ENCODE measurements at regions not wholly inside any gene's neighbourhood (a gene's known extent, or its start where the extent isn't known, plus 50 kb on each side); places are given as distances from the start of the nearest gene placed in this dataset.

- Histone ChIP-seq H3K9me2 (ENCODE audit: insufficient read depth) (no peaks in the 10 kb centered on the region), H3K36me3 (ENCODE audit: insufficient read depth) (no peaks in the 10 kb centered on the region), H3F3A (replicated peaks; ENCODE audit: low read depth) (no peaks in the 10 kb centered on the region), H3K27ac (ENCODE audit: low read depth) (no peak overlapping the region), H3K79me2 (replicated peaks; ENCODE audit: insufficient read depth) (no peaks in the 10 kb centered on the region), H3K4me3 (no peak overlapping the region), H3K4me1 (ENCODE audit: insufficient read depth) (peaks cover 30% of the 10 kb centered on the region), H3K27me3 (ENCODE audit: insufficient read depth) (peaks cover 25% of the 10 kb centered on the region), H3K4me2 (no peak overlapping the region), H2AFZ (no peak overlapping the region), H4K20me1 (replicated peaks; ENCODE audit: insufficient read depth) (no peaks in the 10 kb centered on the region)
- H3K27me3 Mint-ChIP-seq (ENCODE audit: insufficient read depth, low read depth, poor library complexity) = peaks cover 38% of the 10 kb centered on the region
- peaks cover 43% of the 10 kb centered on the region; the same call in 2 of the 3 replicates for H3K4me1 Mint-ChIP-seq
- TF ChIP-seq STAT1 (IDR thresholded peaks at IDR 0.05; ENCODE audit: unreplicated experiment) (no peak), JUNB (IDR thresholded peaks at IDR 0.05; ENCODE audit: unreplicated experiment) (no peak)
- peaks cover 5% of the 10 kb centered on the region; the same call in 2 of the 3 replicates for H3K9me3 Mint-ChIP-seq
- H3K4me3 Mint-ChIP-seq = no peak overlapping the region
- H3K36me3 Mint-ChIP-seq (ENCODE audit: low read depth) = 0 out of 3 replicates have a peak, but pooled peaks cover 3% of the 10 kb centered on the region
- peak; percentile 56 for ATAC-seq
- H3K27ac Mint-ChIP-seq = no peak overlapping the region
- peak; percentile 15 for DNase-seq (ENCODE audit: low spot score)
Measured at GRCh38 chr14:87156878-87157277, 836.1 kb downstream of the GALC start.

GRCh38 chr14:87155856-87156488, 837.0 kb downstream of the GALC start:
- Mint-ChIP-seq H3K4me1 (peaks cover 44% of the 10 kb centered on the region; the same call in 2 of the 3 replicates), H3K27me3 (ENCODE audit: insufficient read depth, low read depth, poor library complexity) (peaks cover 47% of the 10 kb centered on the region)
- TF ChIP-seq EZH2phosphoT487 (IDR thresholded peaks at IDR 0.05; ENCODE audit: unreplicated experiment) = no peak
- no peak for TF ChIP-seq ZNF462 (CRISPR knock-in tag; IDR thresholded peaks at IDR 0.05)
- no peak for TF ChIP-seq STAT1 (IDR thresholded peaks at IDR 0.05; ENCODE audit: unreplicated experiment)
- TF ChIP-seq NANOG (IDR thresholded peaks at IDR 0.05; ENCODE audit: borderline replicate concordance) = no peak
- TF ChIP-seq CREB1 (CRISPR knock-in tag; IDR thresholded peaks at IDR 0.05; ENCODE audit: low read depth) = no peak
- no peak for TF ChIP-seq EZH2 (IDR thresholded peaks at IDR 0.05; ENCODE audit: low read depth, unreplicated experiment)
- TF ChIP-seq ZNF114 (CRISPR knock-in tag; IDR thresholded peaks at IDR 0.05) = no peak
- no peak for TF ChIP-seq ZNF331 (CRISPR knock-in tag; IDR thresholded peaks at IDR 0.05; ENCODE audit: low read depth)
- TF ChIP-seq REST (IDR thresholded peaks at IDR 0.05; ENCODE audit: unreplicated experiment) = no peak
- TF ChIP-seq ETS1 (IDR thresholded peaks at IDR 0.05) = no peak

More at GRCh38 chr14:87155856-87156488, 837.0 kb downstream of the GALC start:
- no peaks in the 10 kb centered on the region for H4K20me1 ChIP-seq (replicated peaks; ENCODE audit: insufficient read depth)
- H3K36me3 ChIP-seq (ENCODE audit: insufficient read depth) = no peaks in the 10 kb centered on the region
- H3K79me2 ChIP-seq (replicated peaks; ENCODE audit: insufficient read depth) = no peaks in the 10 kb centered on the region
- H3K4me3 ChIP-seq = no peak overlapping the region
- no peak overlapping the region for H3K27ac ChIP-seq (ENCODE audit: low read depth)
- DNase-seq (ENCODE audit: low spot score) (no peak), ATAC-seq (peak; percentile 48)
- H3K4me2 ChIP-seq = peak overlapping the region; percentile 39; the same call in 1 of the 2 replicates
- H3F3A ChIP-seq (replicated peaks; ENCODE audit: low read depth) = no peaks in the 10 kb centered on the region
- Mint-ChIP-seq H3K27ac (no peak overlapping the region), H3K4me3 (no peak overlapping the region), H3K9me3 (peaks cover 5% of the 10 kb centered on the region), H3K36me3 (ENCODE audit: low read depth) (0 out of 3 replicates have a peak, but pooled peaks cover 3% of the 10 kb centered on the region)
- H3K27me3 ChIP-seq (ENCODE audit: insufficient read depth) = peaks cover 34% of the 10 kb centered on the region
- no peaks in the 10 kb centered on the region for H3K9me2 ChIP-seq (ENCODE audit: insufficient read depth)
- H3K4me1 ChIP-seq (ENCODE audit: insufficient read depth) = peaks cover 32% of the 10 kb centered on the region
- H2AFZ ChIP-seq = no peak overlapping the region

Measured in GM23338 (cell line).